H9 (cell line): ENCODE measurements at regions not wholly inside any gene's neighbourhood (a gene's known extent, or its start where the extent isn't known, plus 50 kb on each side); places are given as distances from the start of the nearest gene placed in this dataset.

Experiments used
- DNase-seq: peaks from one replicate; pipeline ENCODE4 v3.0.0-alpha.2; 2017
- H2AFZ ChIP-seq: one replicate; pipeline ENCODE4 v1.6.1; 2013; ENCODE audit warnings: mild to moderate bottlenecking, low read length, control low read depth, moderate library complexity
- H2AK5ac ChIP-seq: 2 replicates; pipeline ENCODE4 v1.6.1; 2013; ENCODE audit warnings: low read length, control low read depth, mixed read lengths; ENCODE audit not compliant: insufficient read length
- H2BK120ac ChIP-seq: one replicate; pipeline ENCODE4 v1.6.1; 2013; ENCODE audit warnings: low read depth, mild to moderate bottlenecking, low read length, control low read depth, inconsistent platforms; ENCODE audit not compliant: poor library complexity, severe bottlenecking
- H2BK12ac ChIP-seq: 2 replicates; pipeline ENCODE4 v1.6.1; 2013; ENCODE audit warnings: low read length, control low read depth, mixed read lengths, low read depth; ENCODE audit not compliant: insufficient read length
- H2BK15ac ChIP-seq: 2 replicates; pipeline ENCODE4 v1.6.1; 2013; ENCODE audit warnings: low read depth, low read length, control low read depth
- H2BK20ac ChIP-seq: one replicate; pipeline ENCODE4 v1.6.1; 2013; ENCODE audit warnings: low read depth, mild to moderate bottlenecking, low read length, control low read depth, inconsistent platforms; ENCODE audit not compliant: poor library complexity, severe bottlenecking
- H2BK5ac ChIP-seq: 2 replicates; pipeline ENCODE4 v1.6.1; 2013; ENCODE audit warnings: low read length, control low read depth, mixed read lengths; ENCODE audit not compliant: insufficient read length
- H3K14ac ChIP-seq: 2 replicates; pipeline ENCODE4 v1.6.1; 2013; ENCODE audit warnings: low read length, control low read depth; ENCODE audit not compliant: insufficient read depth
- H3K18ac ChIP-seq: 2 replicates; pipeline ENCODE4 v1.6.1; 2013; ENCODE audit warnings: low read depth, mild to moderate bottlenecking, mixed read lengths, low read length, control low read depth; ENCODE audit not compliant: insufficient read length
- H3K23ac ChIP-seq: 2 replicates; pipeline ENCODE4 v1.6.1; 2013; ENCODE audit warnings: low read length, control low read depth, mixed read lengths, low read depth; ENCODE audit not compliant: insufficient read length
- H3K23me2 ChIP-seq: 2 replicates; pipeline ENCODE4 v1.6.1; 2013; ENCODE audit warnings: low read depth, mild to moderate bottlenecking, mixed read lengths, low read length, control low read depth; ENCODE audit not compliant: insufficient read length, poor library complexity, severe bottlenecking
- H3K27ac ChIP-seq: 2 replicates; pipeline ENCODE4 v1.5.1; 2013; ENCODE audit warnings: low read length, control low read depth, mixed read lengths, low read depth; ENCODE audit not compliant: insufficient read length
- H3K27me3 ChIP-seq: 2 replicates; pipeline ENCODE4 v1.6.1; 2013; ENCODE audit warnings: low read length, control low read depth, inconsistent platforms; ENCODE audit not compliant: insufficient read depth
- H3K4ac ChIP-seq: 2 replicates; pipeline ENCODE4 v1.6.1; 2013; ENCODE audit warnings: low read depth, mild to moderate bottlenecking, control low read depth, inconsistent platforms, low read length, moderate library complexity
- H3K4me1 ChIP-seq: 2 replicates; pipeline ENCODE4 v1.6.1; 2013; ENCODE audit warnings: low read length, control low read depth, inconsistent platforms; ENCODE audit not compliant: insufficient read depth
- H3K4me2 ChIP-seq: 2 replicates; pipeline ENCODE4 v1.6.1; 2013; ENCODE audit warnings: low read length, control low read depth, mixed read lengths; ENCODE audit not compliant: insufficient read length, insufficient read depth
- H3K56ac ChIP-seq: 2 replicates; pipeline ENCODE4 v1.6.1; 2013; ENCODE audit warnings: low read depth, mild to moderate bottlenecking, mixed read lengths, low read length, control low read depth; ENCODE audit not compliant: insufficient read length
- H3K79me1 ChIP-seq: 2 replicates; pipeline ENCODE4 v1.6.1; 2013; ENCODE audit warnings: low read depth, mild to moderate bottlenecking, moderate library complexity, low read length, control low read depth, inconsistent platforms; ENCODE audit not compliant: insufficient read depth, poor library complexity, severe bottlenecking
- H3K79me2 ChIP-seq: 2 replicates; pipeline ENCODE4 v1.6.1; 2013; ENCODE audit warnings: low read length, control low read depth, inconsistent platforms; ENCODE audit not compliant: insufficient read depth
- H3K9ac ChIP-seq: 2 replicates; pipeline ENCODE4 v1.6.1; 2013; ENCODE audit warnings: low read length, control low read depth, mixed read lengths; ENCODE audit not compliant: insufficient read length; ENCODE audit errors: extremely low read depth
- H3K9me3 ChIP-seq: one replicate; pipeline ENCODE4 v1.6.1; 2013; ENCODE audit warnings: low read depth, low read length, inconsistent platforms; ENCODE audit not compliant: control insufficient read depth
- H3T11ph ChIP-seq: one replicate; pipeline ENCODE4 v1.6.1; 2013; ENCODE audit warnings: mild to moderate bottlenecking, low read length, control low read depth, inconsistent platforms
- H4K20me1 ChIP-seq: one replicate; pipeline ENCODE4 v1.6.1; 2013; ENCODE audit not compliant: control insufficient read depth, insufficient read length, insufficient read depth
- H4K5ac ChIP-seq: 2 replicates; pipeline ENCODE4 v1.6.1; 2013; ENCODE audit warnings: low read depth, mild to moderate bottlenecking, mixed read lengths, low read length, control low read depth; ENCODE audit not compliant: insufficient read length
- H4K8ac ChIP-seq: replicated peaks from 2 replicates; pipeline ENCODE4 v1.6.1; 2013; ENCODE audit warnings: low read length, control low read depth, mixed read lengths, low read depth; ENCODE audit not compliant: insufficient read length
- H4K91ac ChIP-seq: 2 replicates; pipeline ENCODE4 v1.6.1; 2013; ENCODE audit warnings: low read depth, mild to moderate bottlenecking, moderate library complexity, mixed read lengths, low read length, control low read depth; ENCODE audit not compliant: insufficient read length
- H3K27ac Mint-ChIP-seq, 3 experiments: 2 replicates in 2 of 3; 3 replicates in 1 of 3; pipeline ENCODE4 v1.8.0; 2020 to 2021; ENCODE audit warnings: mixed read lengths in 3 of 3, mild to moderate bottlenecking in 1 of 3, moderate library complexity in 1 of 3
- H3K27me3 Mint-ChIP-seq: 2 replicates; pipeline ENCODE4 v1.8.0; 2021; ENCODE audit warnings: low read depth, mild to moderate bottlenecking, moderate library complexity, mixed read lengths
- H3K36me3 Mint-ChIP-seq, 3 experiments: 2 replicates in 2 of 3; 3 replicates in 1 of 3; pipeline ENCODE4 v1.8.0; 2020 to 2021; ENCODE audit warnings: low read depth in 3 of 3, mixed read lengths in 3 of 3; ENCODE audit not compliant: insufficient read depth in 1 of 3
- H3K4me1 Mint-ChIP-seq, 2 experiments: 2 replicates each; pipeline ENCODE4 v1.8.0; 2020; ENCODE audit warnings: mixed read lengths in 2 of 2
- H3K4me3 Mint-ChIP-seq, 2 experiments: 2 replicates in 1 of 2; 3 replicates in 1 of 2; pipeline ENCODE4 v1.8.0; 2020 to 2021; ENCODE audit warnings: mild to moderate bottlenecking in 2 of 2, mixed read lengths in 2 of 2, moderate library complexity in 1 of 2
- H3K9me3 Mint-ChIP-seq, 2 experiments: 2 replicates in 1 of 2; 3 replicates in 1 of 2; pipeline ENCODE4 v1.8.0; 2020; ENCODE audit warnings: mild to moderate bottlenecking in 2 of 2, mixed read lengths in 2 of 2, moderate library complexity in 1 of 2
- WGBS: extraction: QIAGEN DNeasy Blood & Tissue Kit; methylation state at CpG from one replicate; pipeline ENCODE4 v1.1.7; 2013; ENCODE audit warnings: missing lambda C conversion rate, low lambda C conversion rate, mixed read lengths; ENCODE audit not compliant: insufficient read length; ENCODE audit errors: extremely low coverage; 5-methylcytosine and 5-hydroxymethylcytosine counted together
- TF ChIP-seq, protein P1 (sequence below): fragments of 200-600 bp; sonication (generic); conservative IDR thresholded peaks from 3 replicates; pipeline ENCODE4 v1.8.0; 2021; ENCODE audit warnings: antibody characterized with exemption, mild to moderate bottlenecking

- Histone ChIP-seq H4K91ac (no peak overlapping the region), H3K4me1 (no peaks in the 10 kb centered on the region), H4K5ac (no peak overlapping the region), H3T11ph (no peak overlapping the region), H3K9me3 (no peaks in the 10 kb centered on the region), H3K9ac (no peak overlapping the region), H2AFZ (no peak overlapping the region), H3K27ac (no peak overlapping the region), H3K4ac (no peak overlapping the region), H4K8ac (no peak overlapping the region), H2BK12ac (no peak overlapping the region), H3K4me2 (no peak overlapping the region), H3K23ac (no peak overlapping the region), H3K79me2 (no peaks in the 10 kb centered on the region), H2BK20ac (no peak overlapping the region), H3K79me1 (no peaks in the 10 kb centered on the region), H4K20me1 (no peaks in the 10 kb centered on the region), H3K14ac (no peak overlapping the region; the same call in 1 of the 2 replicates), H3K56ac (no peak overlapping the region), H2BK120ac (no peak overlapping the region), H2BK5ac (no peak overlapping the region), H3K18ac (no peak overlapping the region), H2AK5ac (no peak overlapping the region), H3K27me3 (no peaks in the 10 kb centered on the region), H3K23me2 (no peaks in the 10 kb centered on the region), H2BK15ac (no peak overlapping the region)
- peaks cover 2% of the 10 kb centered on the region for H3K27me3 Mint-ChIP-seq
- no peak overlapping the region for H3K4me3 Mint-ChIP-seq
- WGBS, result no CpG with 5 or more reads among the region's 6 CpGs
- peaks cover 0 to 8% (median 0%) of the 10 kb centered on the region in 3 experiments; a peak in 3 of 7 replicates for H3K36me3 Mint-ChIP-seq
- no peak overlapping the region for H3K27ac Mint-ChIP-seq
- TF ChIP-seq, protein P1, sequence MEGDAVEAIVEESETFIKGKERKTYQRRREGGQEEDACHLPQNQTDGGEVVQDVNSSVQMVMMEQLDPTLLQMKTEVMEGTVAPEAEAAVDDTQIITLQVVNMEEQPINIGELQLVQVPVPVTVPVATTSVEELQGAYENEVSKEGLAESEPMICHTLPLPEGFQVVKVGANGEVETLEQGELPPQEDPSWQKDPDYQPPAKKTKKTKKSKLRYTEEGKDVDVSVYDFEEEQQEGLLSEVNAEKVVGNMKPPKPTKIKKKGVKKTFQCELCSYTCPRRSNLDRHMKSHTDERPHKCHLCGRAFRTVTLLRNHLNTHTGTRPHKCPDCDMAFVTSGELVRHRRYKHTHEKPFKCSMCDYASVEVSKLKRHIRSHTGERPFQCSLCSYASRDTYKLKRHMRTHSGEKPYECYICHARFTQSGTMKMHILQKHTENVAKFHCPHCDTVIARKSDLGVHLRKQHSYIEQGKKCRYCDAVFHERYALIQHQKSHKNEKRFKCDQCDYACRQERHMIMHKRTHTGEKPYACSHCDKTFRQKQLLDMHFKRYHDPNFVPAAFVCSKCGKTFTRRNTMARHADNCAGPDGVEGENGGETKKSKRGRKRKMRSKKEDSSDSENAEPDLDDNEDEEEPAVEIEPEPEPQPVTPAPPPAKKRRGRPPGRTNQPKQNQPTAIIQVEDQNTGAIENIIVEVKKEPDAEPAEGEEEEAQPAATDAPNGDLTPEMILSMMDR, result no peak
- peaks cover 12 to 13% of the 10 kb centered on the region in 2 experiments for H3K4me1 Mint-ChIP-seq
- peak; percentile 37 for DNase-seq
- H3K9me3 Mint-ChIP-seq, result peaks cover 4 to 5% of the 10 kb centered on the region in 2 experiments; a peak in 3 of 5 replicates
Measured at GRCh38 chr5:57550132-57550531, 67.5 kb upstream of the ACTBL2 start.
